HL-60 (cell line): ENCODE measurements at regions not wholly inside any gene's neighbourhood (a gene's known extent, or its start where the extent isn't known, plus 50 kb on each side); places are given as distances from the start of the nearest gene placed in this dataset.

Experiments used
- DNase-seq, 2 experiments: peaks; one replicate each; pipeline ENCODE4 v3.0.0-alpha.2; 2010 to 2020; ENCODE audit warnings: low read depth in 1 of 2, low spot score in 1 of 2
- H3K27ac ChIP-seq: fragments of 250-450 bp; sonication (Bioruptor Pico); replicated peaks from 2 replicates; pipeline ENCODE4 v1.5.1; 2020; ENCODE audit warnings: mild to moderate bottlenecking, moderate library complexity
- H3K27me3 ChIP-seq: fragments of 250-450 bp; sonication (Bioruptor Pico); 2 replicates; pipeline ENCODE4 v1.5.1; 2021; ENCODE audit warnings: mild to moderate bottlenecking, moderate library complexity; ENCODE audit not compliant: insufficient read depth, poor library complexity, severe bottlenecking
- H3K4me3 ChIP-seq: replicated peaks from 2 replicates; pipeline ENCODE4 v1.5.1; 2011; ENCODE audit warnings: mild to moderate bottlenecking, control low read depth, low read length; ENCODE audit not compliant: insufficient read depth
- CTCF ChIP-seq: IDR thresholded peaks from one replicate; pipeline ENCODE4 v1.5.1; 2011; ENCODE audit warnings: low read length, control low read depth, inconsistent platforms; ENCODE audit not compliant: insufficient read depth
- GABPA ChIP-seq: IDR thresholded peaks from 2 replicates; pipeline ENCODE4 v1.6.1; 2012; ENCODE audit warnings: low read depth
- POLR2AphosphoS5 ChIP-seq: IDR thresholded peaks from 2 replicates; pipeline ENCODE4 v1.6.1; 2012; ENCODE audit warnings: low read depth
- SPI1 ChIP-seq: IDR thresholded peaks from 2 replicates; pipeline ENCODE4 v1.6.1; 2012; ENCODE audit warnings: low read depth, mild to moderate bottlenecking, borderline replicate concordance
- TF ChIP-seq, protein P1 (sequence below): IDR thresholded peaks from 2 replicates; pipeline ENCODE4 v1.6.1; 2012; ENCODE audit warnings: low read depth; ENCODE audit not compliant: insufficient replicate concordance

DNA sequence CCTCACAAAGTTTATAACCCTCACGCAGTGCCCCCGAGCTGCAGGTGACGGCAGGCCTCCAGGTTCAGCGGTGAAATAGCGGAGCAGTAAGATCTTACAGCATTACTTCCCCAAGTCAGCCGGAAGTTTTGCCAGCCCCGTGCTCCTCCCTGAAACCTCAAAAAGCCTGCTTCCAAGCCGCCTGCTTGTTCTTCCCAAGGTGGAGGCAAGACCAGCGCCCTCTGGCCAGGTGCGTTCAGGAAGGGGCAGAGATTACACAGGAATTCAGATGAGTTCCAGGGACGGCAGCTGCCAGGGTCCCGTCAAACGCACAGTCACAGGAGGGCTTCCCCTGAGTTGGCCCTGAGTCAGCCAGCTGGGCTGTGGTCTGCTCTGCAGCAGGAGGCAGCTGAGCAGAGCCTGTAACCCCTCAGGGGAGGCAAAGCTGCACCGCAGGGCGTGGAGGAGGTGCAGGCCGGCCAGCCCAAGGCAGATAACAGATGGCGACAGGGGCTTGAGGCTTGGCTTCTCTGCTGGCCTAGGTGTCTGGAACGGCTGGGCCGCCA lies 124.1 kb upstream of the RPS6KA2 start:
- TF ChIP-seq SPI1: no peak
- TF ChIP-seq, protein P1, sequence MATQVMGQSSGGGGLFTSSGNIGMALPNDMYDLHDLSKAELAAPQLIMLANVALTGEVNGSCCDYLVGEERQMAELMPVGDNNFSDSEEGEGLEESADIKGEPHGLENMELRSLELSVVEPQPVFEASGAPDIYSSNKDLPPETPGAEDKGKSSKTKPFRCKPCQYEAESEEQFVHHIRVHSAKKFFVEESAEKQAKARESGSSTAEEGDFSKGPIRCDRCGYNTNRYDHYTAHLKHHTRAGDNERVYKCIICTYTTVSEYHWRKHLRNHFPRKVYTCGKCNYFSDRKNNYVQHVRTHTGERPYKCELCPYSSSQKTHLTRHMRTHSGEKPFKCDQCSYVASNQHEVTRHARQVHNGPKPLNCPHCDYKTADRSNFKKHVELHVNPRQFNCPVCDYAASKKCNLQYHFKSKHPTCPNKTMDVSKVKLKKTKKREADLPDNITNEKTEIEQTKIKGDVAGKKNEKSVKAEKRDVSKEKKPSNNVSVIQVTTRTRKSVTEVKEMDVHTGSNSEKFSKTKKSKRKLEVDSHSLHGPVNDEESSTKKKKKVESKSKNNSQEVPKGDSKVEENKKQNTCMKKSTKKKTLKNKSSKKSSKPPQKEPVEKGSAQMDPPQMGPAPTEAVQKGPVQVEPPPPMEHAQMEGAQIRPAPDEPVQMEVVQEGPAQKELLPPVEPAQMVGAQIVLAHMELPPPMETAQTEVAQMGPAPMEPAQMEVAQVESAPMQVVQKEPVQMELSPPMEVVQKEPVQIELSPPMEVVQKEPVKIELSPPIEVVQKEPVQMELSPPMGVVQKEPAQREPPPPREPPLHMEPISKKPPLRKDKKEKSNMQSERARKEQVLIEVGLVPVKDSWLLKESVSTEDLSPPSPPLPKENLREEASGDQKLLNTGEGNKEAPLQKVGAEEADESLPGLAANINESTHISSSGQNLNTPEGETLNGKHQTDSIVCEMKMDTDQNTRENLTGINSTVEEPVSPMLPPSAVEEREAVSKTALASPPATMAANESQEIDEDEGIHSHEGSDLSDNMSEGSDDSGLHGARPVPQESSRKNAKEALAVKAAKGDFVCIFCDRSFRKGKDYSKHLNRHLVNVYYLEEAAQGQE: no peak
- TF ChIP-seq GABPA: no peak; the same call in 1 of the 2 replicates
- peak; percentile 98 for TF ChIP-seq POLR2AphosphoS5
- peak in 1 of 2 experiments; percentile 90 for DNase-seq
- peak overlapping the region; percentile 51 for H3K27ac ChIP-seq
- H3K27me3 ChIP-seq: no peaks in the 10 kb centered on the region
- H3K4me3 ChIP-seq: peak overlapping the region; percentile 26

GRCh38 chr6:166750108-166750793 lies 123.2 kb upstream of the RPS6KA2 start:
- TF ChIP-seq, protein P1: no peak
- TF ChIP-seq POLR2AphosphoS5: no peak
- TF ChIP-seq SPI1: no peak
- TF ChIP-seq CTCF: no peak
- TF ChIP-seq GABPA: no peak
- no peaks in the 10 kb centered on the region for H3K27me3 ChIP-seq
- H3K4me3 ChIP-seq: no peak overlapping the region
- H3K27ac ChIP-seq: peak overlapping the region; percentile 51
- DNase-seq: peak in 1 of 2 experiments; percentile 10

DNA sequence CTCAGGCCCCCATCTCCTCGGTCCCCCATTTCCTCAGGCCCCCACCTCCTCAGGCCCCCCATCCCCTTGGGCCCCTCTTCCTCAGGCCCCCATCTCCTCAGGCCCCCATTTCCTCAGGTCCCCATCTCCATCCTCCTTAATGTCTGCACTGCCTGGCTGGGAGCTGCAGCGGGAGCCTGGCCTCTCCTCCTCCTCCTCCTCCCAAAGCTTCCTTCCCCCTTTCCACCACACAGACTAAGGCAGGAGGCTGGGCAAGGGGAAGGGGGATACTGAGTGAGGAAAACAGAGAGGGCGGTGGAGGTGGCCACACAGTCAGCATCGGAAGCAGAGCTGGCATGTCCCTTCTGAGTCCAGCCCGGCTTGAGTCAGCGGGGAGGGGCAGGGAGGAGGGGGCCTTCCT lies 122.6 kb upstream of the RPS6KA2 start:
- H3K27ac ChIP-seq: no peak overlapping the region
- TF ChIP-seq, protein P1: no peak
- TF ChIP-seq GABPA (no peak), POLR2AphosphoS5 (no peak), SPI1 (no peak), CTCF (no peak)
- DNase-seq: no peak
- H3K4me3 ChIP-seq: no peak overlapping the region
- no peaks in the 10 kb centered on the region for H3K27me3 ChIP-seq
